GM21825 (cell line): ENCODE measurements at regions not wholly inside any gene's neighbourhood (a gene's known extent, or its start where the extent isn't known, plus 50 kb on each side); places are given as distances from the start of the nearest gene placed in this dataset.

Experiments
- ATAC-seq: cut with Tn5 transposase; IDR thresholded peaks from one replicate; pipeline ENCODE4 v1.9.1; 2021; ENCODE audit warnings: mild to moderate bottlenecking, moderate library complexity; ENCODE audit not compliant: unreplicated experiment

- no peak for ATAC-seq
These were observed 458.0 kb upstream of the NWD2 start for GRCh38 chr4:36786519-36786918.

- no peak for ATAC-seq
These were observed 449.8 kb upstream of the NWD2 start for GRCh38 chr4:36794716-36795115.

- ATAC-seq: no peak
These were observed 432.4 kb upstream of the NWD2 start for GRCh38 chr4:36812149-36812548.

- no peak for ATAC-seq
These were observed 429.0 kb upstream of the NWD2 start for GRCh38 chr4:36815536-36815935.

- ATAC-seq: no peak
These were observed 421.2 kb upstream of the NWD2 start for GRCh38 chr4:36823199-36823967.

GRCh38 chr4:36824682-36825081 lies 419.9 kb upstream of the NWD2 start:
- no peak for ATAC-seq

GRCh38 chr4:36835246-36835645 lies 409.3 kb upstream of the NWD2 start:
- ATAC-seq: no peak

GRCh38 chr4:36841583-36842326 lies 402.8 kb upstream of the NWD2 start:
- ATAC-seq: no peak

- ATAC-seq: no peak
These were observed 400.1 kb upstream of the NWD2 start for GRCh38 chr4:36844448-36844847.

GRCh38 chr4:36852856-36853255 lies 391.7 kb upstream of the NWD2 start:
- no peak for ATAC-seq

GRCh38 chr4:36854554-36854953 lies 390.0 kb upstream of the NWD2 start:
- ATAC-seq: no peak

- ATAC-seq: no peak
These were observed 380.9 kb upstream of the NWD2 start for GRCh38 chr4:36863601-36864000.

GRCh38 chr4:36870121-36870520 lies 374.4 kb upstream of the NWD2 start:
- no peak for ATAC-seq

GRCh38 chr4:36872679-36873078 lies 371.9 kb upstream of the NWD2 start:
- ATAC-seq: no peak

GRCh38 chr4:36884151-36884550 lies 360.4 kb upstream of the NWD2 start:
- ATAC-seq: no peak

- ATAC-seq: no peak
These were observed 352.6 kb upstream of the NWD2 start for GRCh38 chr4:36891971-36892370.

GRCh38 chr4:36900446-36900987 lies 344.0 kb upstream of the NWD2 start:
- ATAC-seq: no peak

- no peak for ATAC-seq
These were observed 339.7 kb upstream of the NWD2 start for GRCh38 chr4:36904823-36905222.

GRCh38 chr4:36914106-36914505 lies 330.4 kb upstream of the NWD2 start:
- no peak for ATAC-seq

GRCh38 chr4:36915717-36916116 lies 328.8 kb upstream of the NWD2 start:
- no peak for ATAC-seq

GRCh38 chr4:36917413-36917812 lies 327.1 kb upstream of the NWD2 start:
- no peak for ATAC-seq

- no peak for ATAC-seq
These were observed 324.8 kb upstream of the NWD2 start for GRCh38 chr4:36919721-36920120.
